ENCODE measurements at regions not wholly inside any gene's neighbourhood (a gene's known extent, or its start where the extent isn't known, plus 50 kb on each side); places are given as distances from the start of the nearest gene placed in this dataset.

DNA sequence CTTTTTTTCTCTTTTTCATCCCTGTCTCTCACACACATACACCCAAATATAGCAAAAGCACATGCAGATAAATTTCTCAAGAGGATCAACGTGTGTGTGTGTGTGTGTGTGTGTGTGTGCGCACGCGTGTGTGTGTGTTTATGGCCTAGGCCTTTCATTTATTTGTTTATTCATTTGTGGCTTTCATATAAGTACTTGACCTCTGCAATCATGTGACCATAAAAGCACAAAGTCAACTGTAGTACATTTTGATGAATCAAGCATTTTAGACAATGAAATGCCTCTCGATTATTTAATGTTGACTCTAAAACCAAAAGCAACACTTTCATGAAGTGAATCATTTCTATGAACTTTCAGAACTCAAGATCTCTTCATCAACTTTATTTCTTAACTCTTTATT, 194.1 kb upstream of the ADGRL2 start:
- CTCF ChIA-PET, result no interaction called here
- no peaks in the 10 kb centered on the region for H3K4me1 Mint-ChIP-seq (ENCODE audit: low read depth)
- no peak overlapping the region for H3K27ac Mint-ChIP-seq
- intact Hi-C loops (cut with DNase I, micrococcal nuclease), result no loop called here
- no peak overlapping the region for H3K4me3 ChIP-seq (ENCODE audit: low read length)
- no peaks in the 10 kb centered on the region for H3K36me3 Mint-ChIP-seq (ENCODE audit: low read depth)
- H3K9me3 ChIP-seq (ENCODE audit: control insufficient read depth in 1 of 2, insufficient read depth in 1 of 2, low read length in 2 of 2), result no peaks in the 10 kb centered on the region
- POLR2A ChIA-PET, result no interaction called here
- no peak for DNase-seq
- no peak for ATAC-seq (ENCODE audit: poor library complexity)
- no peaks in the 10 kb centered on the region for H3K36me3 ChIP-seq (ENCODE audit: insufficient read depth, low read length)
- H3K27me3 Mint-ChIP-seq, result no peaks in the 10 kb centered on the region
- no peaks in the 10 kb centered on the region for H3K27me3 ChIP-seq (ENCODE audit: control insufficient read depth in 1 of 2, insufficient read depth in 2 of 2, low read length in 2 of 2)
- TF ChIP-seq, protein P1, sequence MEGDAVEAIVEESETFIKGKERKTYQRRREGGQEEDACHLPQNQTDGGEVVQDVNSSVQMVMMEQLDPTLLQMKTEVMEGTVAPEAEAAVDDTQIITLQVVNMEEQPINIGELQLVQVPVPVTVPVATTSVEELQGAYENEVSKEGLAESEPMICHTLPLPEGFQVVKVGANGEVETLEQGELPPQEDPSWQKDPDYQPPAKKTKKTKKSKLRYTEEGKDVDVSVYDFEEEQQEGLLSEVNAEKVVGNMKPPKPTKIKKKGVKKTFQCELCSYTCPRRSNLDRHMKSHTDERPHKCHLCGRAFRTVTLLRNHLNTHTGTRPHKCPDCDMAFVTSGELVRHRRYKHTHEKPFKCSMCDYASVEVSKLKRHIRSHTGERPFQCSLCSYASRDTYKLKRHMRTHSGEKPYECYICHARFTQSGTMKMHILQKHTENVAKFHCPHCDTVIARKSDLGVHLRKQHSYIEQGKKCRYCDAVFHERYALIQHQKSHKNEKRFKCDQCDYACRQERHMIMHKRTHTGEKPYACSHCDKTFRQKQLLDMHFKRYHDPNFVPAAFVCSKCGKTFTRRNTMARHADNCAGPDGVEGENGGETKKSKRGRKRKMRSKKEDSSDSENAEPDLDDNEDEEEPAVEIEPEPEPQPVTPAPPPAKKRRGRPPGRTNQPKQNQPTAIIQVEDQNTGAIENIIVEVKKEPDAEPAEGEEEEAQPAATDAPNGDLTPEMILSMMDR (IDR thresholded peaks at IDR 0.05), result no peak
- H3K4me1 ChIP-seq (ENCODE audit: insufficient read depth, low read length), result no peaks in the 10 kb centered on the region
- peaks cover 2% of the 10 kb centered on the region for H3K9me3 Mint-ChIP-seq
- no peak overlapping the region for H3K4me3 Mint-ChIP-seq
- no peak overlapping the region for H3K27ac ChIP-seq (ENCODE audit: low read depth in 1 of 2, low read length in 2 of 2)

DNA sequence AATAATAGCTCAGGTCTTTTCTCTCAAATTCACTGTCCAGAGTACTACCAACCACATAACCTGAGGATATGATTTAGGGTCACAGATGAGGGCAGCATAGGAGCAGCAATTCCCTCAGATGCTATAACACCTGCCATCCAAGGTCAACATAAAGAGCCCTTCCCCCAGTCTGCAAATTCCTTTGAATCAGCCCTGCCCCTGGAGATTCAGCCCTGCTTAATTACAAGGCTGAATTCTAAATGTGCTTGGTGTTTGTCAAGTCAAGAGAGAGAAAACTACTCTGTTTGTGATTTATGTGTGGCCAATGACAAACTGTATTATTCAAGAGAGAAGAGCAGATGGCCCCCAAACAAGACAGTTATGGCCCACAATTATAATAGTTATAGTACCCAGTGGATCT, 195.7 kb upstream of the ADGRL2 start:
- Mint-ChIP-seq H3K36me3 (ENCODE audit: low read depth) (no peaks in the 10 kb centered on the region), H3K4me3 (no peak overlapping the region), H3K27ac (no peak overlapping the region), H3K27me3 (no peaks in the 10 kb centered on the region), H3K4me1 (ENCODE audit: low read depth) (no peaks in the 10 kb centered on the region), H3K9me3 (peaks cover 3% of the 10 kb centered on the region)
- ATAC-seq (ENCODE audit: poor library complexity), result no peak
- ChIA-PET CTCF (no interaction called here), POLR2A (no interaction called here)
- TF ChIP-seq, protein P1 (IDR thresholded peaks at IDR 0.05), result no peak
- DNase-seq, result no peak
- Histone ChIP-seq H3K9me3 (ENCODE audit: control insufficient read depth in 1 of 2, insufficient read depth in 1 of 2, low read length in 2 of 2) (no peaks in the 10 kb centered on the region), H3K4me1 (ENCODE audit: insufficient read depth, low read length) (no peaks in the 10 kb centered on the region), H3K4me3 (ENCODE audit: low read length) (no peak overlapping the region), H3K27me3 (ENCODE audit: control insufficient read depth in 1 of 2, insufficient read depth in 2 of 2, low read length in 2 of 2) (no peaks in the 10 kb centered on the region), H3K27ac (ENCODE audit: low read depth in 1 of 2, low read length in 2 of 2) (no peak overlapping the region), H3K36me3 (ENCODE audit: insufficient read depth, low read length) (no peaks in the 10 kb centered on the region)
- intact Hi-C loops (cut with DNase I, micrococcal nuclease), result no loop called here

DNA sequence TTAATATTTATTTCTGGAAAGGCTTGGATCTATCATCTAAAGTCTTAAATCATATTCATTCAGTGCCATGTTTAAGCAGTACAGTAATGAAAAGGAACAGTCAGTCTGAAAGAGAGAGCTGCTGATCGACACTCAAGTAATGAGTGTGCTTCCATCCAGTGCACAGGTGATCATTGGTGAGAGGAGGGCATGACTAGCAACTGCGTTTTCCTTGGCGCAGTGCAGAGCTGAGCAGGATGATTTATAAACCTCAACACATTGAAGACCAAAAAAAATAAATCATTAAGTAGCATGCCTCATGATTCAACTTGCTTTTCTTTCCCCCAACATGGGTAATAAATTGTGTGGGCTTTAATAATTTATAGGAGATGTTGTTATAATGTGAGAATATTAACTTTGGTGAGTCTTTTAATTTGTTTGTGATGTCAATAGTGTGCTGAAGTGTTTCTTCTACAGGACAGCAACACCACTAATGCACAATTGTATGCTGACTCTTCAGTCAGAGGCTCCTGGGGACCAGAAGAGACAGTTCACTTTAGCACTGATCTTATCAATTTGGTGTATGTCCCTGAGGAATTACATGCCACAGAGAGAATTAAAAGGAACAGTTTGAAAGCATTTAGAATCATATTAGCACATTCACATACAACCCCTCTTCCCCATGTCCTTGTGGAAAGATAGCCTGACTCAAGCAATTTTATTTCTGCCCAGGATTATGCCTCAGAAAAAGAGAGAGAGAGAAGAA, 199.7 kb upstream of the ADGRL2 start:
- POLR2A ChIA-PET, result no interaction called here
- H3K4me3 Mint-ChIP-seq, result no peak overlapping the region
- H3K9me3 Mint-ChIP-seq, result peaks cover 3% of the 10 kb centered on the region
- no peak overlapping the region for H3K27ac Mint-ChIP-seq
- DNase-seq, result no peak
- H3K4me1 Mint-ChIP-seq (ENCODE audit: low read depth), result no peaks in the 10 kb centered on the region
- CTCF ChIA-PET, result no interaction called here
- intact Hi-C loops (cut with DNase I, micrococcal nuclease), result no loop called here
- no peak for ATAC-seq (ENCODE audit: poor library complexity)
- Histone ChIP-seq H3K27me3 (ENCODE audit: control insufficient read depth in 1 of 2, insufficient read depth in 2 of 2, low read length in 2 of 2) (no peaks in the 10 kb centered on the region), H3K9me3 (ENCODE audit: control insufficient read depth in 1 of 2, insufficient read depth in 1 of 2, low read length in 2 of 2) (no peaks in the 10 kb centered on the region), H3K36me3 (ENCODE audit: insufficient read depth, low read length) (no peaks in the 10 kb centered on the region), H3K4me3 (ENCODE audit: low read length) (no peak overlapping the region), H3K4me1 (ENCODE audit: insufficient read depth, low read length) (no peaks in the 10 kb centered on the region), H3K27ac (ENCODE audit: low read depth in 1 of 2, low read length in 2 of 2) (no peak overlapping the region)
- H3K36me3 Mint-ChIP-seq (ENCODE audit: low read depth), result no peaks in the 10 kb centered on the region
- no peaks in the 10 kb centered on the region for H3K27me3 Mint-ChIP-seq
- TF ChIP-seq, protein P1 (IDR thresholded peaks at IDR 0.05), result no peak
